D721Med (cell line): ENCODE measurements at regions not wholly inside any gene's neighbourhood (a gene's known extent, or its start where the extent isn't known, plus 50 kb on each side); places are given as distances from the start of the nearest gene placed in this dataset.

Source experiments
- DNase-seq: peaks from one replicate; pipeline ENCODE4 v3.0.0; 2011; ENCODE audit warnings: low spot score; ENCODE audit not compliant: insufficient read length
- FAIRE-seq: peaks from 2 replicates; lab custom pipeline; 2011; peaks lifted over from hg19 to GRCh38; lab: Jason Lieb, UNC
- TF ChIP-seq, protein P1 (sequence below): IDR thresholded peaks from 2 replicates; pipeline ENCODE4 v1.5.1; 2012; ENCODE audit warnings: mild to moderate bottlenecking, control low read depth; ENCODE audit not compliant: insufficient read depth; ENCODE audit errors: missing control alignments

DNA sequence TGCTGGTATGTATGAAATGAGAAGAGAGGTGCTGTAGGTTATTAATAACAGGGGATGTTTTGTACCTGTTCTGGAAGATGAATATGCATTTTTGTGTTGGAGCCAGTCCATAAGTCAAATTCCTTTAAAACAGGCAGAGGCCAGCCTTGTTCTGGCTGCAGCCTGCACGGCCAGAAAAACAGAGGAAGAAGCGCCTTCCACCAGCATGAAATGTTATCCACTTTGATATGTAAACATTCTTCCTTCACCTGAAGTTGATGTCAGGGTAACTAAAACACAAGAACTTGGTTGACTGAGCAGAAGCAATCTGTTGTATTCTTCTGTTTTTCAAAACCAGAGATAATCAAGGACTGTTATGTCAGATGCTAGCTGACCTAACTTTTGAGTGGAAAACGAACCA, 237.9 kb upstream of the PLEKHG7 start:
- DNase-seq (no peak), FAIRE-seq (no peak)
- TF ChIP-seq, protein P1, sequence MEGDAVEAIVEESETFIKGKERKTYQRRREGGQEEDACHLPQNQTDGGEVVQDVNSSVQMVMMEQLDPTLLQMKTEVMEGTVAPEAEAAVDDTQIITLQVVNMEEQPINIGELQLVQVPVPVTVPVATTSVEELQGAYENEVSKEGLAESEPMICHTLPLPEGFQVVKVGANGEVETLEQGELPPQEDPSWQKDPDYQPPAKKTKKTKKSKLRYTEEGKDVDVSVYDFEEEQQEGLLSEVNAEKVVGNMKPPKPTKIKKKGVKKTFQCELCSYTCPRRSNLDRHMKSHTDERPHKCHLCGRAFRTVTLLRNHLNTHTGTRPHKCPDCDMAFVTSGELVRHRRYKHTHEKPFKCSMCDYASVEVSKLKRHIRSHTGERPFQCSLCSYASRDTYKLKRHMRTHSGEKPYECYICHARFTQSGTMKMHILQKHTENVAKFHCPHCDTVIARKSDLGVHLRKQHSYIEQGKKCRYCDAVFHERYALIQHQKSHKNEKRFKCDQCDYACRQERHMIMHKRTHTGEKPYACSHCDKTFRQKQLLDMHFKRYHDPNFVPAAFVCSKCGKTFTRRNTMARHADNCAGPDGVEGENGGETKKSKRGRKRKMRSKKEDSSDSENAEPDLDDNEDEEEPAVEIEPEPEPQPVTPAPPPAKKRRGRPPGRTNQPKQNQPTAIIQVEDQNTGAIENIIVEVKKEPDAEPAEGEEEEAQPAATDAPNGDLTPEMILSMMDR = no peak

DNA sequence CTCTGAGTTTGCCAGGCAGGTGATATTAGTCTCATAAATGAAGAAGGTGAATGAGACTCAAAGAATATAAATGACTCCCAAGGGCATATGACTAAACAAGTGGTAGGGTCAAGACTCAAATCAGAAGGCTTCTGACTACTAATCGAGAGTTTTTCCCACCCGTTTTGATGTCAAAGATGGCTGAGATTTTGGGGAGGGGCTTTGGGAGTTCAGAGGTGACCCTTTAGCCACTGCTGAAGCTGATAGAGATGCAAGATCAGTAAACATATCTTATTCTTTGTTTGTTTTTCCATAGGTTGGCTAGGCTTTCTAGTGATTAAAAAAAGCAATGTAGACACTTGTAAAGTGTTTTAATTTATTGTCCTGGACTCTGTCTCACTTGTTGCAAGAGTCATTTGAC, 239.6 kb upstream of the PLEKHG7 start:
- TF ChIP-seq, protein P1 = no peak

DNA sequence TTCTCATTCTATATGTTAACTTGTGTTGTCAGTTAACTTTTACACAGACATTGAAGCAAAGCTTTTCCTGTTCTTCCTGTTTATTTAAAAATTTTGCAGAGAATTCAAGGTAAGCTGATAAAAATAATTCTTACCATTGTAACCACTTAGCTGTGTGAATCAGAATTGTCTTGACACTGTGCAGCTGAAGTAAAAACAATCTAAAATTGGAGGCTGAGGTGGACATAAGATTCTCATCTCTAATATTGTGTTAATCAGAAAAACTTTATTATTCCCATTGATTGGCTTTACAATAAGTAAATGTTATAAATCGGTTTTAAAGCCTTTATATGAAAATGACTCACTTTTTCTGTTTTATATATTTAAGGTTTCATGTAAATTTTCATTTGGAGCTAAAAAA, 240.3 kb upstream of the PLEKHG7 start:
- FAIRE-seq (peak; percentile 25), DNase-seq (no peak)
- TF ChIP-seq, protein P1 = no peak

More for the DNA sequence above, 239.6 kb upstream of the PLEKHG7 start:
- no peak for FAIRE-seq
- no peak for DNase-seq

DNA sequence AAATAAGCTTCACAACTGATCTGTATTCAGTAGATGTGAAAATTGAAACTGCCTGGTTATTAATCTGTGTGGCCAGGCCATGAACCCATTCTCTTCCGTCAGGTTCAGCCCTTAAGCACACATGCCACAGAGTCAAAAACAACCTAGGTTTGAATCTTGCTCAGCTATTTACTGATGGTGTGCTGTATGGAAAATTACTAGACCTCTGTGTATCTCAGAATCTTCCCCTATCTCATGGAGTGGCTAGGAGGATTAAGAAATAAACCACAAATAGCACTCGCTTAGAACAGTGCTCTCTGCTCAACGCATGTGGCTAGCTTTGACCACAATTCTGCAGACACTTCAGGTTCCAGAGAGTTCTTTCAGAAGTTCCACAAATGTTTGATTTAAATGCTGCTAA, 240.7 kb upstream of the PLEKHG7 start:
- FAIRE-seq (no peak), DNase-seq (no peak)
- TF ChIP-seq, protein P1 = no peak

DNA sequence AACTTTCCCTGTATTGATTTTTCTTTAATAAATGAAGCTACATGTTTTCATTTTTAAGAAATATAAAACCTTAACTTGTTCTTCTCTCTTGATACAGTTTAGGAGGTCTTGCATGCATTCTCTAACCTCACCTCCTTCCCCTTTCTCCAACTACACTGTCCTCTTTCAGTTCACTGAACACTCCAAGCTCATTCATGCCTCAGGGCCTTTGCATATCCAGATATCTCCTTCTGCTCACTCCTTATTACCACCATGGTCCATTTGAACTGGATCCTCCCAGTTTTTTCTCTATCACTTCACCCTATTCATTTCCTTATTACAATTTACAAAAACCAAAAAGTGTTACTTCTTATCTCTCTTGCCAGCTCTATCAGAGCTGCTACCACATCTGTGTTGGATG, 242.9 kb upstream of the PLEKHG7 start:
- TF ChIP-seq, protein P1 = no peak
- no peak for FAIRE-seq
- no peak for DNase-seq

DNA sequence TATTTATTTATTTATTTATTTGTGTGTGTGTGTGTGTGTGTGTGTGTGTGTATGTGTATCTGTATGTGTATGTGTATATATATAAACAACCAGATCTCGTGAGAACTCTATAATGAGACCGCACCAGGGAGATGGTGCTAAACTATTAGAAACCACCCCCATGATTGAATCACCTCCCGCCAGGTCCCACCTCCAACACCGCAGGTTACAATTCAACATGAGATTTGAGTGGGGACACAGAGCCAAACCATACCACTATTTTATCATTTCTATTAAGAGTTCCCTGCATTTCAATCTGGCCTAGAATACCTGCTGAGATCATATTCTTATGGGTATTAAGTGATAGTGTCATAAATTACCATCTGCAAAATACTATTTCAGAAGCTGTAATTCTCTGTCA, 243.8 kb upstream of the PLEKHG7 start:
- TF ChIP-seq, protein P1 = no peak
- DNase-seq = no peak
- no peak for FAIRE-seq

DNA sequence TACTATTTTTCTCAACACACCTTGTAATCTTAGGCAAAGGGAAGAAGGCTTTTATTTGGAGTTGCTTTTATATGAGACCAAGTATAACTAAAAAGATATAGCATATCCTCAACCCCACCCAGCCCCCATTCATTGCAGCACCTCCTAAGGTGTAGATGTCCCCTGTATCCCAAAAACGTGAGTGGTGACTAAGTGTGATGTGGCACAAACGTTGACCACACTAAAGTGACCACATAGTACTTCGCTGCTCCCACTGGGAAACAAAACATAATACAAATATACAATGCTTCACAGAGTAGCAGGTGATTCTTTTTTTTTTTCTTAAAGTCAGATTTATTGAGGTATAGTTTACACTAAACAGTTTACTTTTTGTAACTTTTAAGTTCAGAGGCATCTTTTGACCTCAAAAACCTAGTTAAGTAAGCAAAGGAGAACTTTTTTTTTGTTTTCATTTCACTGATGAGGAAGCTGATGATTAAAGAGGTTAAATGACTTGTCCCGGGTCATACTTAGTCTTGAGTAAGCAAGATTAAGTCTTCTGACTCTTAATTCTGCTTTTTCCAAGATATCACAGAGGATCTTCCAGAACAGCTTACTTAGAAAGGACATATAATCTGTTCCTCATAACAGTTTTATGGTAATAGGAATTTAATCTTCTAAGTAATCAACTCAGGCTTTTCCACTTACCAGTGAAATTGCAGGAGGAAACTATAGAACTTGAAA, 245.2 kb upstream of the PLEKHG7 start:
- TF ChIP-seq, protein P1 = no peak
- peak; percentile 71 for FAIRE-seq
- no peak for DNase-seq
